ENCODE measurements at regions not wholly inside any gene's neighbourhood (a gene's known extent, or its start where the extent isn't known, plus 50 kb on each side); places are given as distances from the start of the nearest gene placed in this dataset.

DNA sequence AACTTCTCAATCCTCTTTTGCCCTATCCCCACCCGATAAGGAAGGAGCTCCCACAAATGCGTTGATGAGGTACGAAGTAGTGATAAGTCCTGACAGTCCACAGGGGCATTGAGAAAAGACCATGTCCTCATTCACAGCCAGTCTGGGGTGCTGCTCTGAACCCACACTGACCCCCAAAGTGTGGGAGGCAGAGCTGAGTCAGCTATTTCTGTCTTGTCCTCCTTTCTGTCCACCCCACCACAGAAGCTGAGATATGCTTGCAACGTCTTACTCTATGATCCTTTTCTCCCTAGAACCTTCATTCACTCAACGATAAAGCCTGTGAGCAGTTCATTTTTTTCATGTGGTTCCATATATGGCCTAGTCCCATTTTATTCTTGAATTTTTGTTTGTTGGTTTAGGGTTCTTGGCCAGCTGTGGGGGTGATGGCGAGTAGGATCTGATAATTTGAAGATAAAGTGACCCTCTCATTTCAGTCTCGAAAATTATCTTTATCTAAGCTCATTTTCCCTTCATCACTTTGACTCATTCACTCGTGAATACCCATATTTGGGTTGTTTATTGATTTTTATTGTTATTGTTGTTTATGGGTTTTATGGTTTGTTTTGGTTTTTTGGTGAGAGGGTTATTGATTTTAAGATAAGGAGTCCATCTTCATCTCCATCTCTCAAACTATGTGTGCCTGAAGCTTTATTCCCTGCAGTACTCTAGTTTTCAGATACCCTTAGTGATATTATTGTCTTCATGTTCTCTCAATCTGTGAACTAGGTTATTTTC lies 58.5 kb upstream of the ZNF366 start:
- TF ChIP-seq POLR2AphosphoS5 (IDR thresholded peaks at IDR 0.05) (no peak), EZH2 (IDR thresholded peaks at IDR 0.05; ENCODE audit: borderline replicate concordance, insufficient read depth, low read length, poor library complexity, severe bottlenecking) (no peak), MXI1 (conservative IDR thresholded peaks at IDR 0.05; ENCODE audit: poor library complexity, severe bottlenecking) (no peak)
- TF ChIP-seq, protein P1, sequence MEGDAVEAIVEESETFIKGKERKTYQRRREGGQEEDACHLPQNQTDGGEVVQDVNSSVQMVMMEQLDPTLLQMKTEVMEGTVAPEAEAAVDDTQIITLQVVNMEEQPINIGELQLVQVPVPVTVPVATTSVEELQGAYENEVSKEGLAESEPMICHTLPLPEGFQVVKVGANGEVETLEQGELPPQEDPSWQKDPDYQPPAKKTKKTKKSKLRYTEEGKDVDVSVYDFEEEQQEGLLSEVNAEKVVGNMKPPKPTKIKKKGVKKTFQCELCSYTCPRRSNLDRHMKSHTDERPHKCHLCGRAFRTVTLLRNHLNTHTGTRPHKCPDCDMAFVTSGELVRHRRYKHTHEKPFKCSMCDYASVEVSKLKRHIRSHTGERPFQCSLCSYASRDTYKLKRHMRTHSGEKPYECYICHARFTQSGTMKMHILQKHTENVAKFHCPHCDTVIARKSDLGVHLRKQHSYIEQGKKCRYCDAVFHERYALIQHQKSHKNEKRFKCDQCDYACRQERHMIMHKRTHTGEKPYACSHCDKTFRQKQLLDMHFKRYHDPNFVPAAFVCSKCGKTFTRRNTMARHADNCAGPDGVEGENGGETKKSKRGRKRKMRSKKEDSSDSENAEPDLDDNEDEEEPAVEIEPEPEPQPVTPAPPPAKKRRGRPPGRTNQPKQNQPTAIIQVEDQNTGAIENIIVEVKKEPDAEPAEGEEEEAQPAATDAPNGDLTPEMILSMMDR (IDR thresholded peaks at IDR 0.05; ENCODE audit: poor library complexity, severe bottlenecking) = no peak

Measured in neural cell (in vitro differentiated cells).